Thyroid gland (tissue), 4 donors: ENCODE measurements at regions not wholly inside any gene's neighbourhood (a gene's known extent, or its start where the extent isn't known, plus 50 kb on each side); places are given as distances from the start of the nearest gene placed in this dataset.

Experiments used
- CTCF ChIP-seq, 6 experiments: fragments of 200-600 bp in 3 of 6; fragments of 450-650 bp in 3 of 6; sonication (generic) in 3 of 6; IDR thresholded peaks; one replicate each; pipeline ENCODE4 v1.5.1; 2016 to 2019; ENCODE audit warnings: antibody characterized with exemption in 6 of 6, mild to moderate bottlenecking in 2 of 6, inconsistent platforms in 1 of 6, moderate library complexity in 1 of 6
- POLR2A ChIP-seq, 2 donors: fragments of 450-650 bp; IDR thresholded peaks; one replicate each; pipeline ENCODE4 v1.6.1; 2017; ENCODE audit warnings: antibody characterized with exemption in 2 of 2, mild to moderate bottlenecking in 2 of 2, moderate library complexity in 1 of 2

GRCh38 chr10:6788231-6788630, 208.2 kb upstream of the PRKCQ start:
- TF ChIP-seq CTCF (IDR thresholded peaks at IDR 0.05) (no peak), POLR2A (IDR thresholded peaks at IDR 0.05) (no peak)
